OCI-LY3 (cell line): ENCODE measurements at regions not wholly inside any gene's neighbourhood (a gene's known extent, or its start where the extent isn't known, plus 50 kb on each side); places are given as distances from the start of the nearest gene placed in this dataset.
"Not testable (repeated sequence)": the region's sequence is repeated elsewhere in the genome, so short reads cannot be mapped to it uniquely, and the experiment has no call there.

Experiments used
- H2AFZ ChIP-seq: fragments of 200-600, 300-600 bp; shearing (Covaris generic); 2 replicates; pipeline ENCODE4 v1.6.0; 2014; ENCODE audit warnings: antibody characterized with exemption, low read depth, low read length
- H3K27ac ChIP-seq: fragments of 200-600, 300-600 bp; sonication (generic); 2 replicates; pipeline ENCODE4 v1.5.1; 2014; ENCODE audit warnings: mild to moderate bottlenecking, low read length, moderate library complexity, mixed read lengths
- H3K27me3 ChIP-seq: fragments of 200-600, 300-600 bp; sonication (generic); 2 replicates; pipeline ENCODE4 v1.6.1; 2014; ENCODE audit warnings: low read depth, low read length, mixed read lengths
- H3K36me3 ChIP-seq: fragments of 200-600, 300-600 bp; sonication (generic); replicated peaks from 2 replicates; pipeline ENCODE3; 2014; ENCODE audit warnings: low read depth, low read length, mixed read lengths
- H3K4me1 ChIP-seq: fragments of 300-600, 200-600 bp; sonication (generic); 2 replicates; pipeline ENCODE4 v1.6.1; 2014; ENCODE audit warnings: low read length, mixed read lengths
- H3K4me2 ChIP-seq: fragments of 200-600, 300-600 bp; sonication (generic); 2 replicates; pipeline ENCODE4 v1.6.1; 2014; ENCODE audit warnings: low read length, mixed read lengths
- H3K4me3 ChIP-seq: fragments of 300-600, 200-600 bp; sonication (generic); 2 replicates; pipeline ENCODE4 v1.5.1; 2014; ENCODE audit warnings: antibody characterized with exemption, mild to moderate bottlenecking, low read length, moderate library complexity
- H3K79me2 ChIP-seq: fragments of 300-600, 200-600 bp; shearing (Covaris generic); 2 replicates; pipeline ENCODE4 v1.6.1; 2014; ENCODE audit warnings: mild to moderate bottlenecking, low read length, mixed read lengths
- H3K9ac ChIP-seq: fragments of 300-600, 200-600 bp; shearing (Covaris generic); 2 replicates; pipeline ENCODE4 v1.6.0; 2014; ENCODE audit warnings: mild to moderate bottlenecking, low read length, moderate library complexity
- H3K9me3 ChIP-seq: fragments of 200-600, 300-600 bp; shearing (Covaris generic); 2 replicates; pipeline ENCODE4 v1.6.1; 2014; ENCODE audit warnings: low read length, mixed read lengths; ENCODE audit not compliant: insufficient read depth
- H4K20me1 ChIP-seq: fragments of 200-600, 300-600 bp; sonication (generic); 2 replicates; pipeline ENCODE4 v1.6.1; 2016; ENCODE audit warnings: low read length, mixed read lengths; ENCODE audit not compliant: insufficient read depth

DNA sequence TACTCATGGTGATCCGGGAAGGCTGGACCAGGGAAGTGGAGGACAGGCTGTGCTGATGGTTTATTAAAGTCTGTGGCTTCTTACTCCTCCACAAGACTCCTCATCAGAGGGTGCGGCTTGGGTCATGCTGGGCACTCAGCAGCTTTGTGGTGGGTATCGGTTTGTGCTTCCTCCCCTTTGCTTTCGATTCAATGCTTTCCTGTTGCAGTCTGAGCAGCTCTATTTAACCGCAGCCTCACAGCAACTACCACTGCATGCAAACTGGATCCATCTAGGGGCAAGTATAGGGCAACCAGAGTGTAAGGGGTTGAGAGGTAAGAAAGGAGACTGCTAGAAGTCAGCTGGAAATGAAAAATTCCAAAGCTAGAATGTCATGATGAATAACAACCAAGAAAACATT, 78.8 kb upstream of the NOTCH2NLA start:
- H3K9me3 ChIP-seq, H3K27ac ChIP-seq, H3K4me1 ChIP-seq, H3K79me2 ChIP-seq, H3K4me3 ChIP-seq, H3K27me3 ChIP-seq, H2AFZ ChIP-seq, H4K20me1 ChIP-seq, H3K4me2 ChIP-seq, H3K36me3 ChIP-seq, H3K9ac ChIP-seq: not testable (repeated sequence)

DNA sequence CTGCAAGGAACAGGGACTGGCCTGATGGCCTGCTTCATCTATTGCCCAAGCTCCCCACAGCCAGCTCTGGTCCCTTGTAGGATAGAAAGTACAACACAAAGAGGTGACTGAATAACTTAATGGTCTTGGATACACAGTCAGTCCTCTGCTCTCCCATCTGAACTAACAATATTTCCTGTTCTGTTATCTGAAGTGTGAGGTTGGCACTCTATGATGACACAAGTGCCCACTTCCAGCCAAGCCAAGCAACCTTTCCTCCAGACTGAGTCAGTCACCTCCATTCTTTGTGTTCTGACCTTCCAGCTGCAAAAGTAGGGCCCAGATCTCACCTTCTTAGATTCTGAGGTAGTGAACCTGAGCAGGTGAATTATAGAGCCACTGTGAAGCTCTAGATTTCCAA, 77.8 kb upstream of the NOTCH2NLA start:
- H3K27me3 ChIP-seq, H4K20me1 ChIP-seq, H3K9ac ChIP-seq, H3K27ac ChIP-seq, H2AFZ ChIP-seq, H3K4me1 ChIP-seq, H3K4me3 ChIP-seq, H3K36me3 ChIP-seq, H3K9me3 ChIP-seq, H3K79me2 ChIP-seq, H3K4me2 ChIP-seq: not testable (repeated sequence)

DNA sequence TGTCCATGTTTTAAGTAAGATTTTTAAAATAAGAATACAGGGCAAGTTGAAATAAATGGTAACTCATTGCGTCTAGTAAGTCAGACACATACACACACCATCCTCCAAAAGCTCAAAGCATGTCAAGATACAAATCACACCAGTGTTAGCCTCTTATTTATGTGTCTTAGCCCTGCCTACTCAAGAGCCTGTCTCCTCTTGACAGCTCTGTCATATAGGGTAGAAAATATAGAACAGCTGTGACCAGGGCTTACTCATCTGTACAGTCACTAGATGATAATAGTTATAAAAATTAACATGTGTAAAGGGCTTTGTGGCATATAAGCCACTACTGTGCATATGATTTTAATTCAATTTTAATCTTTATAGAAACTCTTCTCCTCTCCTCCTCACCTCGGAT, 76.6 kb upstream of the NOTCH2NLA start:
- not testable (repeated sequence) for H3K4me3 ChIP-seq, H3K27ac ChIP-seq, H3K79me2 ChIP-seq, H3K27me3 ChIP-seq, H3K9ac ChIP-seq, H3K9me3 ChIP-seq, H3K36me3 ChIP-seq, H3K4me1 ChIP-seq, H2AFZ ChIP-seq, H4K20me1 ChIP-seq, H3K4me2 ChIP-seq

DNA sequence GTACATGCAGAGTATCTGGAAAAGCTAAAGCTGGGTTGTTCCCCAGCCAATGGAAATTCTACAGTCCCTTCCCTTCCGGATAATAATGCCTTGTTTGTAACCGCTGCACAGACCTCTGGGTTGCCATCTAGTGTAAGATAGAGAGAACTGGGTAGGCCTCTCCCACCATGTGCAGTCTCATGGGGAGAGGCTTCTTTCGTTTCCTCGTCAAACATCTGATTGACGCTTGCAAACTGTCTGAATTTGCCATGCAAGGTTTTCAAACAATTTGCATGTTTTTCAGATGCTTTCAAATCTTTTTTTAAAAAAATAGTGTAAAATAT, 69.7 kb upstream of the NOTCH2NLA start:
- not testable (repeated sequence) for H3K9ac ChIP-seq, H3K4me1 ChIP-seq, H3K27me3 ChIP-seq, H2AFZ ChIP-seq, H4K20me1 ChIP-seq, H3K4me3 ChIP-seq, H3K36me3 ChIP-seq, H3K27ac ChIP-seq, H3K9me3 ChIP-seq, H3K79me2 ChIP-seq, H3K4me2 ChIP-seq

DNA sequence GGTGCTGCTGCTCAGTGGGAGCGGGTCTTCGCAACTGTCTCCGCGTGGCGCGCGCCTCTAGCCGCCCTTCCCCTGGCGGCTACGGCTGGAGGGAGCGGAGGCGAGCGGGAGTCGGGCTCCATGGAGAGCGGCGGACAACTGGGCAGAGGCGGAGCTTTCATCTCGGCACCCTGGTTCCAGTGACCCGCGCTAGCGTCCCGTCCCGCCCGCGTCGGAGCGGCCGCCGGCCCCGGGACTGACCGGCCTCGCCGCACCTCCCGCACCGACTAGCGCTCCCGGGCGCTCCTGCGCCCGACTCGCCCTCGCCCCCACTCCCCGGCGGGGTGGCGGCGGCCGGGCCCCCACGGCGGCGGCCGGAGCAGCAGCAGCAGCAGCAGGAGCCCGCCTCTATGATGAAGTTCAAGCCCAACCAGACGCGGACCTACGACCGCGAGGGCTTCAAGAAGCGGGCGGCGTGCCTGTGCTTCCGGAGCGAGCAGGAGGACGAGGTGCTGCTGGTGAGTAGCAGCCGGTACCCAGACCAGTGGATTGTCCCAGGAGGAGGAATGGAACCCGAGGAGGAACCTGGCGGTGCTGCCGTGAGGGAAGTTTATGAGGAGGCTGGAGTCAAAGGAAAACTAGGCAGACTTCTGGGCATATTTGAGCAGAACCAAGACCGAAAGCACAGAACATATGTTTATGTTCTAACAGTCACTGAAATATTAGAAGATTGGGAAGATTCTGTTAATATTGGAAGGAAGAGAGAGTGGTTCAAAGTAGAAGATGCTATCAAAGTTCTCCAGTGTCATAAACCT, 69.2 kb upstream of the NOTCH2NLA start:
- H3K36me3 ChIP-seq, H3K9ac ChIP-seq, H3K4me1 ChIP-seq, H3K9me3 ChIP-seq, H3K27me3 ChIP-seq, H3K27ac ChIP-seq, H2AFZ ChIP-seq, H3K4me3 ChIP-seq, H3K4me2 ChIP-seq, H3K79me2 ChIP-seq, H4K20me1 ChIP-seq: not testable (repeated sequence)

DNA sequence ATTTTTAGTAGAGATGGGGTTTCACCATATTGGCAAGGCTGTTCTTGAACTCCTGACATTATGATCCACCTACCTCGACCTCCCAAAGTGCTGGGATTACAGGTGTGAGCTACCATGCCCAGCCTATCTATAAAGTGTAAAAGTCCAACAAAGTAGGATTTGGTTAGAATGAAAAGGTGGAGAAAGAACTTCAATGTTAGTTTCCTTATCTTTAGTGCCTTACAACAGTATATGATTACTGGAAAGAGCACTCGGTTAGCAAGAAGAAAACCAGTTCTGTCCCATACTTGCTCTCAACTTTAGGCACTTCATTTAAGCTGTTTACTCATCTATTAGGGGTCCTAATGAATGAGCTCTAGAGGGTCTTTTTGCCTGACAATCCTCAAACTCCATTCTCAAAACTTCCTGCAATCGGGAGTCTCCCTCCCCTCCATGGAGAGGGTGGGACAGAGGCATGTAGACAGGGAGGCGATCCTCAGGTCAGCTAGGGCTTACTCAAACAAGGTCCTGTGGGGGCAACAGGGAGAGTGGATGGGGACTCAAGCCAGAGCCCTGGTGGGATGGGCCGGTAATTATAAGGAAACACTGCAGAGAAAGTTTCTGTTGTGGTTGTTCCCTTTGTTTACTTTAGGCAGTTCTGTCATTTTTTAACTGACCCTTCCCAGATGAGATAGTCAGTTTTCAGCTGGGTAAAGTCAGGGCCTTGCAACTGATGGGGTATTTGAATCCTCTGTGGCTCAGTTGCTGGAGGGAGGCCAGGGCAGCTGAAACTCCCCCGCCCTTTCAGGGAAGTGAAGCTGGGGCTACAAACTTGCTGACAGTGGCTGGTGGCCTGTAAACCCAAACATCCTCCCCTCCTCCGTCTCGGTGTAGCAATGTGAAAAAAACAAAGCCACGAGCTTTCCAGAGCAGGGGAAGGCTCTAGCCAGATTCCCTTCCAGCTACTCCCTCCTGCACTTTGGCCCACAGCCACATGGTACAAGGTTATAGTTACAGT, 64.4 kb upstream of the NOTCH2NLA start:
- H3K4me3 ChIP-seq, H3K36me3 ChIP-seq, H2AFZ ChIP-seq, H3K27ac ChIP-seq, H3K9me3 ChIP-seq, H3K79me2 ChIP-seq, H3K9ac ChIP-seq, H3K27me3 ChIP-seq, H4K20me1 ChIP-seq, H3K4me2 ChIP-seq, H3K4me1 ChIP-seq: not testable (repeated sequence)

DNA sequence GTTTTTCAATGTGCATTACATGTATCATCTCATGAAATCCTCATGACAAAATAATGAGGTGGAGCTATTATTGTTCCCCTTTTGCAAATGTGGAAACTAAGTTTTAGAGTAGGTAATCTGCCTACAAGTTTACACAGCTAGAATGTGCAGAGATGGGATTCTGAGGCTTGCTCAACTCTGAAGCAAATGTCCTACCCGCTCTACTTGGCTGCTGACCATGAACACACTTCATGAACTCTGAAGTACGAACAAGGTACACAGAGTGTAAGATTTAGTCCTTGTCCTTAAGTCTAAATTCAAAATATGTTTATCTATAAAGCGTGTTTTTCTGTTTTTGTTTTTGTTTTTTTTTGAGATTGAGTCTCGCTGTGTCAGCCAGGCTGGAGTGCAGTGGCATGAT, 63.6 kb upstream of the NOTCH2NLA start:
- not testable (repeated sequence) for H3K4me2 ChIP-seq, H2AFZ ChIP-seq, H3K9me3 ChIP-seq, H3K27me3 ChIP-seq, H3K9ac ChIP-seq, H3K4me3 ChIP-seq, H3K4me1 ChIP-seq, H3K36me3 ChIP-seq, H3K79me2 ChIP-seq, H4K20me1 ChIP-seq, H3K27ac ChIP-seq

DNA sequence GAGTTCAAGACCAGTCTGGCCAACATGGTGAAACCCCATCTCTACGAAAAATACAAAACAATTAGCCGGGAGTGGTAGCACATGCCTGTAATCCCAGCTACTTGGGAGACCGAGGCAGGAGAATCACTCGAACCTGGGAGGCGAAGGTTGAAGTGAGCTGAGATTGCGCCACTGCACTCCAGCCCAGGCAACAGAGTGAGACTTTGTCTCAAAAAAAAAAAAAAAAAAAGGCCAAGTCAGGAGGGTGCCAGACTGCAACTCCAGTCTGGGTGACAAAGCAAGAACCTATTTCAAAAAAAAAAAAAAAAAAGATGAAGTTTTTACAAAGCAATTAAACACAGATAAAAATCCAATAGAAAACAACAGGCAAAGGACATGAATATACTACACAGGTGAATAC, 59.1 kb upstream of the NOTCH2NLA start:
- H3K4me2 ChIP-seq, H3K4me3 ChIP-seq, H3K4me1 ChIP-seq, H4K20me1 ChIP-seq, H3K79me2 ChIP-seq, H3K9ac ChIP-seq, H3K36me3 ChIP-seq, H3K27me3 ChIP-seq, H3K27ac ChIP-seq, H3K9me3 ChIP-seq, H2AFZ ChIP-seq: not testable (repeated sequence)

DNA sequence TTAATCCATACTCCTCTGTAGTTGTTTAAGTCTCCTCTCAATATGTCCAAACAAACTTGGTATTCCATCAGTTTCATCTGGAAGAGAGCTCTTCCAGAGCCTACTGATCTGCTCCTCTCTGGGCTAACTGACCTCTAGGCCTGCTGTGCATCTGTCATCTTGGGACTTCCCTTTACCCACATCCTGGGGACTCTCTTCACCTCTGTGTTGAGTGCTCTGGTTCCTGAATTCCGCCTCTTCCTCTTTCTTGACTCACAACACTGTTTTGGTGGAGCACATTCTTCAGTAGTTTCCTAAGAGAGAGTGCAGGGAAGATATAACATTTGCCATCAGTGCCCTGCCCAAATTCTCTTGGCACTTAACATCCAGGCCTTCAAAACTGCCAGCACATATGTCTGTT, 55.9 kb upstream of the NOTCH2NLA start:
- not testable (repeated sequence) for H2AFZ ChIP-seq, H3K9ac ChIP-seq, H3K4me2 ChIP-seq, H4K20me1 ChIP-seq, H3K4me1 ChIP-seq, H3K9me3 ChIP-seq, H3K27me3 ChIP-seq, H3K27ac ChIP-seq, H3K4me3 ChIP-seq, H3K36me3 ChIP-seq, H3K79me2 ChIP-seq
